Urothelium cell line (cell line): ENCODE measurements at regions not wholly inside any gene's neighbourhood (a gene's known extent, or its start where the extent isn't known, plus 50 kb on each side); places are given as distances from the start of the nearest gene placed in this dataset.
"Not testable (repeated sequence)": the region's sequence is repeated elsewhere in the genome, so short reads cannot be mapped to it uniquely, and the experiment has no call there.

Experiments
- DNase-seq: peaks from one replicate; pipeline ENCODE4 v3.0.0; 2011; ENCODE audit warnings: low spot score, mixed read lengths
- FAIRE-seq: peaks from 2 replicates; lab custom pipeline; 2011; peaks lifted over from hg19 to GRCh38; lab: Jason Lieb, UNC

GRCh38 chr15:77910030-77910911, 167.2 kb downstream of the TBC1D2B start:
- peak; percentile 67 for DNase-seq
- FAIRE-seq, result peak; percentile 52

GRCh38 chr15:77909182-77909940, 168.2 kb downstream of the TBC1D2B start:
- no peak for DNase-seq
- FAIRE-seq, result no peak

- not testable (repeated sequence) for FAIRE-seq, DNase-seq
Observed at GRCh38 chr15:77908752-77909111, 168.8 kb downstream of the TBC1D2B start.

DNA sequence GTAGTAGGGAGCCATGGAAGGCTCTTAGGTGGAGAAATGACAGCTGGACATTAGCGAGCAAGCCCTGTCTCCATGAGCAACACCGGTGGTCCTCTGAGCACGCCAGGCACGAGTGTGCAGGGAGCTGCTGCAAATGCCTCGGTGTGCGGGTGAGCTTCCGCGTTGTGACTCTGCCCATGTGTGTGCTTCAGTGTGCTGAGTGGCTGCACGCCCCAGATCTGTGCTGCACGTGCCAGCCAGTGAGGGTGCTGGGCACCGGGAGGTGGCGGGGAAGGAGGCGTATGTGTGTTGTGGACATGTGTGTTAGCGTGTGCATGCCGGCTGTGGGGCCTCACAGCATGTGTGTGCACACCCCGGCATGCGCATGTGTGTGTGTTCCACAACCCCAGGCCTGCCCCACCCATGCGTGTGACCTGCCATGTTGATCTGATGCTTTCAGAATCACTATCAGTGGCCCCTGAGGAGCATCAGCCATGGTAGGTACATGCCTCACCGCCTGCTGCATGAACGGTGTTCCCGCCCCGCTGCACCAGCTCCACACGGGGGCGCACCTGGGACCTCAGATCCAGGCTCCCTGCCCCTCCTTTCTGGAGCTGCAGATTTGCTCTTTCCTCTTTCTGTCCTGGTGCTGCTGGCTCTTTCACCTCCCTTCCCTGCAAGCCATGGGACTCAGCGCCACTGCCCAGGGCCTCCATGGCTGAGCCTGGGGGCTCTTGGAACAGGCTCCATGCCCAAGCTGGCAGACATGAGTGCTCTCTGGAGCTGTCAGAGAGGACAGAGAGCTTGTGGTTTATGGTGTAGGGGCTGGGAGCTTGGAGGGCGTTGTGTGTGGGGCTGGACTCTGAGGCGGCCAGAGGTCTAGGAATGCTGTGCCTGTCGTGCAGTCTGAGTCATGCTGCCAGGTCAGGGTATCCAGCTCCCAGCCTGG, 169.4 kb downstream of the TBC1D2B start:
- DNase-seq, result peak; percentile 73
- peak; percentile 94 for FAIRE-seq

GRCh38 chr15:77906062-77906990, 171.2 kb downstream of the TBC1D2B start:
- DNase-seq, FAIRE-seq: not testable (repeated sequence)

DNA sequence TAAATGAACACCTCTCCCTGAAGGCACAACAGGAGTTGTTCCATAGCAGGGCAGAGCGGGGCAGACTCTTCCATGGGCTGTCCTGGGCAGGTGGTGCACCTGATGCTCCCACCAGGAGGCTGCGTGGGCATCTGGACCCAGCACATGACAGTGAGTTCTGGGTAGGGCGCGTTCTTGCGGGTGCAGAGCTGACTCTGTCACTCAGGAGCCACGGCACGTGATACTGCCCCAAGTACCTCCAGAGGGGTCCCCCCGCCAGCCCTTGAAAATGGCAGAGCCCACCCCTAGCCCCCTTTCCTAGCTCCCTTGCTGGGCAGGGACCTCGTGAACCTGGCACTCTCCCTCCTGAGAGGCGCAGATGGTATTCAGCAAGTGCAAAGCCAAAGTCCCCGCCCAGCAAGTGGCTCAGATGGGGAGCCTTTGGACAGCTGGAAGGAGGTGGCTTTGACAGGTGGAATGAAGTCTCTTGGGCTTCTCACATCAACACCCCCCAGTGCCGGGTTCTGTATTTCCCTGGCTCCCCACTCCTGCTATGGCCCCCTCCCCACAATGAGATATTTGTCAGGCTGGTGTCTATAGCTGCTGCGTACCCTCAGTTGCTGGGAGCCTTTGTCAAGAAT, 172.1 kb downstream of the TBC1D2B start:
- FAIRE-seq (no peak), DNase-seq (no peak)

DNA sequence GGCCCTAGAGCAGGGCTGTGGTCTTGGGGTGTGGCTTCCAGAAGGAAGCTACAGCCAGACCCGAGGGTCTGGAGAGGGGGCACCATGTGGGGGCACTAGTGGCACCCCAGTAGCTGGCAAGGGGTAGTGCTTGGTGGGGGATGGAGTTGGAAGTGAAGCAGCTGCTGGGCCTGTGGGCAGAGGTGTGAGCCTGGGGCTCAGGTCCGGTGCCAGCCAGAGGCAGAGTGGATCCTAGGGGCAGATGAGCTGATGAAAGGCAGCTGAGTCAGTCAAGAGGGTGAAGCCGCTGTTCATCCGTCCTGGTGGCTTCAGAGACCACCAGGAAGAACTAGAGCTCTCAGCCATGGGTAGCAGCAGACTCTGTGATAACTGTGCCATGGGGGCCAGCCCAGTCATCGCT, 172.6 kb downstream of the TBC1D2B start:
- FAIRE-seq (no peak), DNase-seq (no peak)

GRCh38 chr15:77904436-77904821, 173.1 kb downstream of the TBC1D2B start:
- DNase-seq (no peak), FAIRE-seq (no peak)

- not testable (repeated sequence) for DNase-seq, FAIRE-seq
Observed at GRCh38 chr15:77903761-77904435, 173.6 kb downstream of the TBC1D2B start.

DNA sequence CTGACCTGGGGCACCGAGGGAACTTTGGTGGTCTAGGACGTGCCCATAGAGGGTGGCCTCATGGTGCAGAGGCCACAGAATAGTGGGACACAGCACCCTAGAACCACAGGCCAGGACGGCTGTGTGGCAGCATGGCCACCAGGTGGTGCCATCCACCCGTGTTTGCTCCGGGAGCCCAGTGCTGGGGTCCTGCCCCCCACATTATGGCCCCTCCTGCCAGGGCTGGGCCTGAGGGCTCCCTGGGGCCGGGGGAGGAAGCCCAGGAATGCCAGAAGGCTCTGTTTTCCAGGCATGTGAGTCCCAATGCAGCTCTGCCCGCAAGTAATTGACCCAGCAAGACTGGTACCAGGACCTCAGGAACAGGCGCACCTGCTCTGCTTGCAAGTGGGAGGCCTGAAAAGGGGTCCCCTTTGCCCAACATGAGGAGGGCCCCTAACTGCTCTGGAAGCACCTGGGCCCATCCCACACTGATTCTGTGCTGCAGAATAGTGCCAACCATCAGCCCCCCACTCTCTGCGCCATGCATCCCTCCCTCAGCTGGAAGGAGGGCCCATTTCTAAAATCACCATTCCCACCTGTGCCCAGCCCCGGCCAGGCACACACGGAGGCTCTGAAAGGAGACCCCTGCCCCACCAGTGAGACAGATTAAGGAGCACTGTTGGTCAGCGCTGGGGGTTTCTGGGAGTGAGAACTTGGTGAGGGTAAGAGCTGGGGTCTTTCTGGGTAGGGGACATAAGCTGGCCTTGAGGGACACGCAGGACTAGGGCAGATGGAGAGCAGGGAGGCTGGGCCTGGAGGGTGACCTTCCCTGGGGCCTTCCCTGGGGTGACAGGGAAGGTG, 174.4 kb downstream of the TBC1D2B start:
- peak; percentile 44 for DNase-seq
- FAIRE-seq, result peak; percentile 88

DNA sequence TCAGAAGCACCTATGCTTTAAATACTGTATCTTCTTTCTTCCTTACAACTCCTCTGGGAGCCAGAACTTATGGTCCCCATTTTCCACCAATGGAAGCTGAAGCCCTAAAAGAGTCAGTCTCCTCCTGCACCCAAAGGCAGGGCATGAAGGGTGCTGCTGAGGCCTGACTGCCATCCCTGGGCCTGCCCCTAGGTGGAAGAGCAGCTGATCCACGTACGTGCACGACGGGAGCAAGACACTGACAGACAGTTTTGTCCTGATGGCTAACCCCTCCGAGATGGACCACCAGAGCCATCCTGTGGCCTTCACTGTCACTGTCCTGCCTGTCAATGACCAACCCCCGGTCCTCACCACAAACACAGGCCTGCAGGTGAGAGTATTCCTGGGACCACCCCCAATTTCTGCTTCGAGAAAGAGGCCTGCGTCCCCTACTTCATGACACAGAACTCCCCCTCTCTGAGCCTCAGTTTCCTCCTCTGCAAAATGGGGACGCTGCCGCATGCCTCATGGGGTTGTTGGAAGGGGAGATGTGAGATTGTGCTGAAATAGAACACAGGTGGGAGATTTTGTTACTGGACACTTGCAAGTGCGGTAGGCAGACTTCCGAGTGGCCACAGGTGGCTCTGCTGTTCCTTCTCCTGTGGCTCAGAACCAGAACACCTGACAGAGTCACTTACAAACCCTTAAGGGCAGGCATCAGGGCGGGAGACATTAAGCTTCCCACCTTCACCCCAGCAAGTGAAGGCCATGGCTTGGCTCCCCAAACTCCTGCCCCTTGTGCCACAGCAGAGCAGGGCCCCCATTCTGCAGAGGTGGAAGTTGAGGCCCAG, 175.4 kb downstream of the TBC1D2B start:
- DNase-seq (no peak), FAIRE-seq (no peak)

- no peak for FAIRE-seq
Observed at GRCh38 chr15:77901251-77901881, 176.1 kb downstream of the TBC1D2B start.

DNA sequence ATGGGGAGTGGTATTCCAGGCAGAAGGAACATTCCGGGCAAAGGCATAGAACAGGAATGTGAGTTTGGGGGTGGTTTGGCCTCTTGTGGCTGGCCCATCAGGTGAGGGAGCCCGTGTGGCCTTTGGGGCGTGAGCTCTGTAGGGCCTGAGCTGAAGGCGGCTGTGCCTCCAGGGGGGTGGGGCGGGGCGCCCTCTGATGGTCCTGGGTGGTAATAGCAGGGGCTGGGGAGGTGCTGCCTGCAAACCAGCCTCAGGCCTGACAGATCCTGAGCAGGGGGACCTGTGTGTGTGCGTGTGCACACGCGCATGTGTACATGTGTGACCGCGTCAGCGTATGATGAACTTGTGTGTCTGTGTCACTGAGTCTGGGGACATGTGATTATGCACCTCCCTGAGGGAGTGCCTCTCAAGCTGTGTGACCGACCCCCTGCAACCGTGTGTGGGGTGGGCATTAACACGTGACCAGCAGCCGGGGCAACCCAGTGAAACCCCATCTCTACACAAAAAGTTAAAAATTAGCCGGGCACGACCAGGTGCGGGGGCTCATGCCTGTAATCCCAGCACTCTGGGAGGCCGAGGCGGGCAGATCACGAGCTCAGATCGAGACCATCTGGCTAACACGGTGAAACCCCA, 177.1 kb downstream of the TBC1D2B start:
- FAIRE-seq, result peak; percentile 58
- peak; percentile 43 for DNase-seq

More at GRCh38 chr15:77901251-77901881, 176.1 kb downstream of the TBC1D2B start:
- DNase-seq, result no peak

- not testable (repeated sequence) for FAIRE-seq, DNase-seq
Observed at GRCh38 chr15:77899776-77900175, 177.7 kb downstream of the TBC1D2B start.

DNA sequence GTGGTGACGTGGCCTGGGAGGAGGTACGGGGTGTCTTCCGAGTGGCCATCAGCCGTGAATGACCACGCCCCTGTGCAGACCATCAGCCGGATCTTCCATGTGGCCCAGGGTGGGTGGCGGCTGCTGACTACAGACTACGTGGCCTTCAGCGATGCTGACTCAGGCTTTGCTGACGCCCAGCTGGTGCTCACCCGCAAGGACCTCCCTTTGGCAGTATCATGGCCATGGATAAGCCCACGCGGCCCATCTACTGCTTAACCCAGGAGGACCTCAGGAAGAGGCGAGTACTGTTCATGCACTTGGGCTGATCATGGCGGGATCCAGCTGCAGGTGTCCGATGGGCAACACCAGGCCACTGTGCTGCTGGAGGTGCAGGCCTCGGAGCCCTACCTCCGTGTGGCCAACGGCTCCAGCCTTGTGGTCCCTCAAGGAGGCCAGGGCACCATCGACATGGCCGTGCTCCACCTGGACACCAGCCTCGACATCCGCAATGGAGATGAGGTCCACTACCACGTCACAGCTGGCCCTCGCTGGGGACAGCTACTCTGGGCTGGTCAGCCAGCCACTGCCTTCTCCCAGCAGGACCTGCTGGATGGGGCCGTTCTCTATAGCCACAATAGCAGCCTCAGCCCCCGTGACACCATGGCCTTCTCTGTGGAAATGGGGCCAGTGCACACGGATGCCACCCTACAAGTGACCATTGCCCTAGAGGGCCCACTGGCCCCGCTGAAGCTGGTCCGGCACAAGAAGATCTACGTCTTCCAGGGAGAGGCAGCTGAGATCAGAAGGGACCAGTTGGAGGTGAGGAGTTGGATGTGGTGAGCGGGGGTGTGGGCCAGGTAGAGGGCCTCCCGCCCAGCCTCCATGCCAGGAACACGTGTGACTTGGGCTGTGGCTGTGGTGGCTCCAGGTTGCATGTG, 178.4 kb downstream of the TBC1D2B start:
- no peak for DNase-seq
- FAIRE-seq, result peak; percentile 30
